ENCODE measurements at regions not wholly inside any gene's neighbourhood (a gene's known extent, or its start where the extent isn't known, plus 50 kb on each side); places are given as distances from the start of the nearest gene placed in this dataset.

- TF ChIP-seq MXI1 (conservative IDR thresholded peaks at IDR 0.05; ENCODE audit: poor library complexity, severe bottlenecking): no peak
- TF ChIP-seq, protein P1, sequence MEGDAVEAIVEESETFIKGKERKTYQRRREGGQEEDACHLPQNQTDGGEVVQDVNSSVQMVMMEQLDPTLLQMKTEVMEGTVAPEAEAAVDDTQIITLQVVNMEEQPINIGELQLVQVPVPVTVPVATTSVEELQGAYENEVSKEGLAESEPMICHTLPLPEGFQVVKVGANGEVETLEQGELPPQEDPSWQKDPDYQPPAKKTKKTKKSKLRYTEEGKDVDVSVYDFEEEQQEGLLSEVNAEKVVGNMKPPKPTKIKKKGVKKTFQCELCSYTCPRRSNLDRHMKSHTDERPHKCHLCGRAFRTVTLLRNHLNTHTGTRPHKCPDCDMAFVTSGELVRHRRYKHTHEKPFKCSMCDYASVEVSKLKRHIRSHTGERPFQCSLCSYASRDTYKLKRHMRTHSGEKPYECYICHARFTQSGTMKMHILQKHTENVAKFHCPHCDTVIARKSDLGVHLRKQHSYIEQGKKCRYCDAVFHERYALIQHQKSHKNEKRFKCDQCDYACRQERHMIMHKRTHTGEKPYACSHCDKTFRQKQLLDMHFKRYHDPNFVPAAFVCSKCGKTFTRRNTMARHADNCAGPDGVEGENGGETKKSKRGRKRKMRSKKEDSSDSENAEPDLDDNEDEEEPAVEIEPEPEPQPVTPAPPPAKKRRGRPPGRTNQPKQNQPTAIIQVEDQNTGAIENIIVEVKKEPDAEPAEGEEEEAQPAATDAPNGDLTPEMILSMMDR (IDR thresholded peaks at IDR 0.05; ENCODE audit: poor library complexity, severe bottlenecking): no peak
- no peak for TF ChIP-seq EP300 (conservative IDR thresholded peaks at IDR 0.05; ENCODE audit: poor library complexity, severe bottlenecking)
These were observed 133.4 kb upstream of the FRMD6 start for GRCh38 chr14:51518280-51518679.
